ENCODE measurements at regions not wholly inside any gene's neighbourhood (a gene's known extent, or its start where the extent isn't known, plus 50 kb on each side); places are given as distances from the start of the nearest gene placed in this dataset.
"Not testable (repeated sequence)": the region's sequence is repeated elsewhere in the genome, so short reads cannot be mapped to it uniquely, and the experiment has no call there.

DNA sequence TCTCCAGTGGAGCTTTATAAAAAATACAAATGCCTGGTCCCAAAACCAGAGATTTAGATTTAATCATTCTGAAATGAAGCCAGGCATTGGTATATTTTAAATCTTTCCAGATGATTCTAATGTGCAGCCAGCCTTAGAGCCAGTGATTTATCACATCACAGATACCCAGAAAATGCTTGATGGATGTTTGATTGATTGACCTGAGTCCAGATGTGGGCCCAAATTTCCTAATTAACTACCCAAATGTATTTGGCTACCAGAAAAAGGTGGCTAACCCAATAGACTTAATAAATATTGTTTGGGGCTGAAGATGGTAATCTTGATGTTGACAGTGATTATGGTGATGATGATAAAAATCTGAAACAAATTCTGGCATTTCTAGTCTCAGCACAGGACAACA lies 93.1 kb downstream of the ABCC12 start:
- CTCF ChIA-PET: interaction anchor here (0.7 to 1.2 kb wide), 2 partner anchors 9 to 53 kb away, joined by 3 read pairs; no protein-coding TSS in a partner anchor
- POLR2A ChIA-PET: no interaction called here

DNA sequence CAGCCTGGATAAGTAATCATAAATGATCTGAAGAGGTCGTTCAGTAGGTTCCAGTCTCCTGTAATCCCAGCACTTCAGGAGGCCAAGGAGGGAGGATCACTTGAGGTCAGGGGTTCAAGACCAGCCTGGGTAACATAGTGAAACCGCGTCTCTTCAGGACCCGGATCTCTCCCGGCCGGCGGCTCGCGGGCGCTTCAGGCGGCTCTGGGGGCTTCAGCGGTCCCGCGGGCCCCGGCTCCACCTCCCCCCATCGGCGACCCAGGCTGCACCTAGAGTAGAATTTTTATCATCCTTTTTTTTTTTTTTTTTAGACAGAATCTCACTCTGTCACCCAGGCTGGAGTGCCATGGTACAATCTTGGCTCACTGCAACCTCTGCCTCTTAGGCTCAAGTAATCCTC lies 95.9 kb downstream of the ABCC12 start:
- Histone ChIP-seq H3K27me3 (ENCODE audit: control insufficient read depth, insufficient read depth, low read length) (no peaks in the 10 kb centered on the region), H3K4me3 (ENCODE audit: low read depth, low read length) (no peak overlapping the region), H3K36me3 (ENCODE audit: control insufficient read depth, insufficient read depth, low read length) (no peaks in the 10 kb centered on the region)
- CTCF ChIA-PET: no interaction called here
- no peak for DNase-seq (ENCODE audit: low read depth)
- POLR2A ChIA-PET: no interaction called here
- TF ChIP-seq, protein P1, sequence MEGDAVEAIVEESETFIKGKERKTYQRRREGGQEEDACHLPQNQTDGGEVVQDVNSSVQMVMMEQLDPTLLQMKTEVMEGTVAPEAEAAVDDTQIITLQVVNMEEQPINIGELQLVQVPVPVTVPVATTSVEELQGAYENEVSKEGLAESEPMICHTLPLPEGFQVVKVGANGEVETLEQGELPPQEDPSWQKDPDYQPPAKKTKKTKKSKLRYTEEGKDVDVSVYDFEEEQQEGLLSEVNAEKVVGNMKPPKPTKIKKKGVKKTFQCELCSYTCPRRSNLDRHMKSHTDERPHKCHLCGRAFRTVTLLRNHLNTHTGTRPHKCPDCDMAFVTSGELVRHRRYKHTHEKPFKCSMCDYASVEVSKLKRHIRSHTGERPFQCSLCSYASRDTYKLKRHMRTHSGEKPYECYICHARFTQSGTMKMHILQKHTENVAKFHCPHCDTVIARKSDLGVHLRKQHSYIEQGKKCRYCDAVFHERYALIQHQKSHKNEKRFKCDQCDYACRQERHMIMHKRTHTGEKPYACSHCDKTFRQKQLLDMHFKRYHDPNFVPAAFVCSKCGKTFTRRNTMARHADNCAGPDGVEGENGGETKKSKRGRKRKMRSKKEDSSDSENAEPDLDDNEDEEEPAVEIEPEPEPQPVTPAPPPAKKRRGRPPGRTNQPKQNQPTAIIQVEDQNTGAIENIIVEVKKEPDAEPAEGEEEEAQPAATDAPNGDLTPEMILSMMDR (IDR thresholded peaks at IDR 0.05; ENCODE audit: insufficient read depth, low read depth, low read length): no peak

More for the DNA sequence above, 93.1 kb downstream of the ABCC12 start:
- Histone ChIP-seq H3K36me3 (ENCODE audit: control insufficient read depth, insufficient read depth, low read length) (no peaks in the 10 kb centered on the region), H3K4me3 (ENCODE audit: low read depth, low read length) (no peak overlapping the region), H3K27me3 (ENCODE audit: control insufficient read depth, insufficient read depth, low read length) (no peaks in the 10 kb centered on the region; the same call in 1 of the 2 replicates)
- DNase-seq (ENCODE audit: low read depth): no peak
- TF ChIP-seq, protein P1 (IDR thresholded peaks at IDR 0.05; ENCODE audit: insufficient read depth, low read depth, low read length): no peak

DNA sequence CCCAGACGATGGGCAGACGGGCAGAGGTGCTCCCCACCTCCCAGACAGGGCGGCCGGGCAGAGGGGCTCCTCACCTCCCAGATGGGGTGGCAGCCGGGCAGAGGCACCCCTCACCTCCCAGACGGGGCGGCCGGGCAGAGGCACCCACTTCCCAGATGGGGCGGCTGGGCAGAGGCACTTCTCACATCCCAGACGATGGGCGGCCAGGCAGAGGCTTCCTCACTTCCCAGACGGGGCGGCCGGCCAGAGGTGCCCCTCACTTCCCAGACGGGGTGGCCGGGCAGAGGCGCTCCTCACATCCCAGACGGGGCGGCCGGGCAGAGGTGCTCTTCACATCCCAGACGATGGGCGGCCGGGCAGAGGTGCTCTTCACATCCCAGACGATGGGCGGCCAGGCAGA lies 96.6 kb downstream of the ABCC12 start:
- CTCF ChIA-PET; H3K27me3 ChIP-seq (ENCODE audit: control insufficient read depth, insufficient read depth, low read length); POLR2A ChIA-PET: not testable (repeated sequence)

DNA sequence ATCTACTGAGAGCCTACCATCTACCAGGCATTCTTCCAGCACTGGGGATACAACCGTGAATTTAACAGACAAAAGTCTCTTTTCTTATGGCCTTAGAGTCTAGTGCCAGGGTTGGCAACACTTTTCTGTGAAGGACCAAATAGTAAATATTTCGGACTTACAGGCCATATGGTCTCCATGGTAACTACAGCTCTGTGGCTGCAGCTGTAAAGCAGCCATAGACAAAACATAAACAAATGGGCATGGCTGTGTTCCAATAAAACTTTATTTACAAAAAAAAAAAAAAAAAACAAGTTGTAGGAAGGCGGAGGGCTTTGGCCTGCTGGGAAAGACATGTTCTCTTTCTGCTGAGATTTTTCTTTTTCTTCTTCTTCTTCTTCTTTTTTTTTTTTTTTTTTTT lies 98.7 kb downstream of the ABCC12 start:
- Histone ChIP-seq H3K36me3 (ENCODE audit: control insufficient read depth, insufficient read depth, low read length) (no peaks in the 10 kb centered on the region), H3K4me3 (ENCODE audit: low read depth, low read length) (no peak overlapping the region), H3K27me3 (ENCODE audit: control insufficient read depth, insufficient read depth, low read length) (no peaks in the 10 kb centered on the region)
- TF ChIP-seq, protein P1 (IDR thresholded peaks at IDR 0.05; ENCODE audit: insufficient read depth, low read depth, low read length): no peak
- ChIA-PET CTCF (interaction anchor here (0.7 to 3.1 kb wide), 5 partner anchors 8 to 594 kb away, joined by 3 to 12 read pairs (median 4); no protein-coding TSS in a partner anchor), POLR2A (no interaction called here)
- no peak for DNase-seq (ENCODE audit: low read depth)

More for the DNA sequence above, 96.6 kb downstream of the ABCC12 start:
- not testable (repeated sequence) for H3K36me3 ChIP-seq (ENCODE audit: control insufficient read depth, insufficient read depth, low read length); DNase-seq (ENCODE audit: low read depth); H3K4me3 ChIP-seq (ENCODE audit: low read depth, low read length)

DNA sequence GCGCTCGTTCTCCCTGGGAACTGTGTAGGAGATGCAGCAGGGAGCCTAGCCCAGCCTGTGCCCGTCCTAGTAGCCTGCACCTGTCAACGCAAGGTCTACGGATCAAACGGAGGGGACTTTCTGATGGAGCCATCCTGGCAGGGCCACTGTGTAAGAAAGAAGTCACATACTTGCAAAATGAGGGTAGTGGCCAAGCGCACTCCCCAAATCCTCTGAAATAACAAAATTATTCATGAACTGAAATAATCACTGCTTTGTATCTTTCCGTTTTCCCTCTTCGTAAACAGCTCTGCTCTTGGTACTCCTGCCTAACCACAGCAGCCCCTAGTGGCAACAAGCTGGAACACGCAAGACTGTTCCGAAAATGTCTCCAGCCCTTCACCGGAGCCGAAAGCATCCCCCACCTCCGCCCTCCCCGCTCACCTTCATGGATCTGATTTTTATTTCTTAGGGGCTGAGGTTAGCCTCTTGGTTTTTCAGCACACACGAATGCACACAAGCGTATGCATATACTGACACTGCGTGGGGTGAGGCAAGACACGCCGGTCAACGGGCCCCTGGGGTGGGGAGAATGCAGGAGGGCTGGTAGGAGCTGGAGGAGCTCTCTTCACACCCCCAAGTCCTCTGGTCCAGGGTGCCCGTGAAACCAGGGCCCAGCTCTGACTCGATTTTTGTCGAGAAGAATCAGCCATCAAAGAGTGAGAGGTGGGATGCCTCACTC lies 100.8 kb downstream of the ABCC12 start:
- ChIA-PET POLR2A (no interaction called here), CTCF (interaction anchor here (0.6 to 3.3 kb wide), 30 partner anchors 8 to 913 kb away, joined by 3 to 16 read pairs (median 4); partner anchors contain the start of gene NETO2)
- no peaks in the 10 kb centered on the region; the same call in 1 of the 2 replicates for H3K27me3 ChIP-seq (ENCODE audit: control insufficient read depth, insufficient read depth, low read length)
- H3K36me3 ChIP-seq (ENCODE audit: control insufficient read depth, insufficient read depth, low read length): no peaks in the 10 kb centered on the region
- no peak for DNase-seq (ENCODE audit: low read depth)
- H3K4me3 ChIP-seq (ENCODE audit: low read depth, low read length): no peak overlapping the region
- TF ChIP-seq, protein P1 (IDR thresholded peaks at IDR 0.05; ENCODE audit: insufficient read depth, low read depth, low read length): peak; percentile 97

Measured in BJ (cell line).